HEK293T (cell line): ENCODE measurements at regions not wholly inside any gene's neighbourhood (a gene's known extent, or its start where the extent isn't known, plus 50 kb on each side); places are given as distances from the start of the nearest gene placed in this dataset.

Experiments used
- CTCF ChIA-PET: fragments of 350-600 bp; formaldehyde crosslinking; extraction: SDS; loops from one replicate; lab custom pipeline; 2021; ENCODE audit warnings: antibody characterized with exemption, inconsistent platforms; lab: Yijun Ruan, JAX
- POLR2A ChIA-PET: fragments of 350-600 bp; formaldehyde crosslinking; extraction: SDS; loops from one replicate; lab custom pipeline; 2020; ENCODE audit warnings: antibody characterized with exemption, inconsistent platforms; lab: Yijun Ruan, JAX
- DNase-seq: peaks from one replicate; pipeline ENCODE4 v3.0.0; 2012; ENCODE audit warnings: mixed read lengths; ENCODE audit errors: extremely low spot score
- ARNT ChIP-seq: fragments of 450-650 bp; IDR thresholded peaks from 2 replicates; pipeline ENCODE4 v1.6.1; 2017; ENCODE audit warnings: mild to moderate bottlenecking
- BHLHE40 ChIP-seq: fragments of 450-650 bp; IDR thresholded peaks from 2 replicates; pipeline ENCODE4 v1.6.1; 2016; ENCODE audit warnings: mild to moderate bottlenecking, moderate library complexity, borderline replicate concordance
- CTBP1 ChIP-seq: fragments of 450-650 bp; IDR thresholded peaks from 2 replicates; pipeline ENCODE4 v1.6.1; 2016; ENCODE audit warnings: borderline replicate concordance
- ELF4 ChIP-seq: fragments of 450-650 bp; IDR thresholded peaks from 2 replicates; pipeline ENCODE4 v1.6.1; 2017; ENCODE audit warnings: antibody characterized with exemption
- FOXA1 ChIP-seq: fragments of 450-650 bp; IDR thresholded peaks from 2 replicates; pipeline ENCODE4 v1.6.1; 2016; ENCODE audit warnings: mild to moderate bottlenecking
- FOXK2 ChIP-seq: fragments of 450-650 bp; IDR thresholded peaks from 2 replicates; pipeline ENCODE4 v1.6.1; 2016; ENCODE audit warnings: mild to moderate bottlenecking
- FOXM1 ChIP-seq: fragments of 450-650 bp; IDR thresholded peaks from 2 replicates; pipeline ENCODE4 v1.6.1; 2017; ENCODE audit warnings: mild to moderate bottlenecking, borderline replicate concordance
- HDGF ChIP-seq: fragments of 450-650 bp; IDR thresholded peaks from 2 replicates; pipeline ENCODE4 v1.6.1; 2017; ENCODE audit warnings: antibody characterized with exemption, borderline replicate concordance
- L3MBTL2 ChIP-seq: fragments of 450-650 bp; conservative IDR thresholded peaks from 2 replicates; pipeline ENCODE4 v1.6.1; 2016; ENCODE audit warnings: mild to moderate bottlenecking
- LEF1 ChIP-seq: fragments of 450-650 bp; IDR thresholded peaks from 2 replicates; pipeline ENCODE4 v1.6.1; 2017; ENCODE audit warnings: mild to moderate bottlenecking, borderline replicate concordance
- NFRKB ChIP-seq: fragments of 450-650 bp; IDR thresholded peaks from 2 replicates; pipeline ENCODE4 v1.6.1; 2016; ENCODE audit warnings: mild to moderate bottlenecking, moderate library complexity
- SP1 ChIP-seq: fragments of 450-650 bp; IDR thresholded peaks from 2 replicates; pipeline ENCODE4 v1.6.1; 2017
- SUZ12 ChIP-seq: fragments of 450-650 bp; IDR thresholded peaks from 2 replicates; pipeline ENCODE4 v1.6.1; 2016; ENCODE audit warnings: mild to moderate bottlenecking
- TARDBP ChIP-seq: fragments of 450-650 bp; IDR thresholded peaks from 2 replicates; pipeline ENCODE4 v1.6.1; 2016
- ZNF384 ChIP-seq: fragments of 450-650 bp; IDR thresholded peaks from 2 replicates; pipeline ENCODE4 v1.6.1; 2016
- TF ChIP-seq, protein P1 (sequence below): fragments of 450-650 bp; IDR thresholded peaks from 2 replicates; pipeline ENCODE4 v1.6.1; 2016

DNA sequence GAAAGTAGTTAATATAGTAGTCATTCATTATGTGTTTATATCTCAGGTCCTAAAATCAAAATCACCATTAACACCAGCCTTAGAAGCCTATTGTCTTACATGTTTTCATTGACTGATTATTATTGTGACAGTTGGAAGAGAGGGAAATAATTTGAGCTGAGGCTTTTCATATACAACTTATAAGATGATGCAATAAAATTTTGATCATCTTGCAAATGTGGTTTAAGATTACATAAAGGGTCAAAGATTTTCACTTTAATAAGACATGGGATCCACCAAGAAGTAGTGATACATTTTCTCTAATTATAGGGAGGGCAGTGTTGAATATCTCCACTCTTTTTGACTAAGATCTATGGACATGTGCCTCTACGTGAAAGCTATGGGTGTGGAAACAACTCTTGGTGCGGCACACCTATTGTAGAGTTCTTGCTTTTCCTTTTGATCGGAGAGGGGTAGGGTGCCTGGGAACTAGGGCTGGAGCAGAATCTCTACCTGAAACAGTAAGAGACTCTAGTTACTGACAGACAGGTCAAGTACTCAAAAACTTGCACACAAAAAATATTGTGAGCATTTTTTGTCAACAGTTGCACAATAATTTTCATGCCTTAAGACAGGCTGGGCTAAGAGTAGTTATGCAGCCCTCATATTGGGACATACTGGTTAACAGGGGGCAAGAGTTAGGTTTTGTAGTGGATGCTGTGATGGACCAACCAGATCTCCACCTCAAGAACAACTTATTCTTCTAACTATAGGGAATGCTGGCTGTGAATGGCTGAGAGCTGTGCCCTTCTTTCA lies 139.3 kb upstream of the FST start:
- ChIA-PET POLR2A (no interaction called here), CTCF (interaction anchor here (0.8 kb wide), 1 partner anchor 482 kb away, joined by 3 read pairs; no protein-coding TSS in a partner anchor)
- TF ChIP-seq FOXM1 (no peak), ARNT (no peak), L3MBTL2 (no peak), TARDBP (no peak), HDGF (no peak), BHLHE40 (no peak)
- TF ChIP-seq, protein P1, sequence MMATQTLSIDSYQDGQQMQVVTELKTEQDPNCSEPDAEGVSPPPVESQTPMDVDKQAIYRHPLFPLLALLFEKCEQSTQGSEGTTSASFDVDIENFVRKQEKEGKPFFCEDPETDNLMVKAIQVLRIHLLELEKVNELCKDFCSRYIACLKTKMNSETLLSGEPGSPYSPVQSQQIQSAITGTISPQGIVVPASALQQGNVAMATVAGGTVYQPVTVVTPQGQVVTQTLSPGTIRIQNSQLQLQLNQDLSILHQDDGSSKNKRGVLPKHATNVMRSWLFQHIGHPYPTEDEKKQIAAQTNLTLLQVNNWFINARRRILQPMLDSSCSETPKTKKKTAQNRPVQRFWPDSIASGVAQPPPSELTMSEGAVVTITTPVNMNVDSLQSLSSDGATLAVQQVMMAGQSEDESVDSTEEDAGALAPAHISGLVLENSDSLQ, result no peak
- DNase-seq, result no peak

DNA sequence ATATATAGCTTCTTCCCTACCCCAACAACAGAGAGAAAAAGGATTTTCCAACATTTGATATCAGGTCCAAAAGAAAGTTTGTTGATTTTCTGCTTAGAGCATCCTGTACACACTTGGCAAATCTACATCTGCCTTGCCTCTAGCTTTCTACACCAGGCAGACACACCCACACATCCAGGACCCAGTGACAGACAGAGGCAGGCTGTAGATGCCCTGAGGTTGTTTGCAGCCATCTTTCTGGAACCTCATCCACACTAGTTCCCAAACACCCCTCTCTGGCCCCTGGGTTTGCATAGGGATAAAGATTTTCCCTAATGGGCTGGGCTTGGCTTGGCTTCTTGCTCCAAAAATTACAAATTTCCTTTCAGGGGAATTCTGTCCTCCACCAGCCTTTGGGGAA lies 138.2 kb upstream of the FST start:
- ChIA-PET POLR2A (no interaction called here), CTCF (no interaction called here)
- no peak for DNase-seq
- no peak for TF ChIP-seq TARDBP
- no peak for TF ChIP-seq HDGF
- no peak for TF ChIP-seq ELF4
- no peak for TF ChIP-seq BHLHE40
- no peak for TF ChIP-seq LEF1
- TF ChIP-seq FOXA1, result no peak
- no peak for TF ChIP-seq L3MBTL2
- TF ChIP-seq SUZ12, result no peak
- TF ChIP-seq FOXK2, result no peak
- TF ChIP-seq NFRKB, result no peak
- no peak for TF ChIP-seq SP1
- TF ChIP-seq, protein P1, result no peak
- TF ChIP-seq ARNT, result no peak
- no peak for TF ChIP-seq CTBP1
- no peak for TF ChIP-seq FOXM1

DNA sequence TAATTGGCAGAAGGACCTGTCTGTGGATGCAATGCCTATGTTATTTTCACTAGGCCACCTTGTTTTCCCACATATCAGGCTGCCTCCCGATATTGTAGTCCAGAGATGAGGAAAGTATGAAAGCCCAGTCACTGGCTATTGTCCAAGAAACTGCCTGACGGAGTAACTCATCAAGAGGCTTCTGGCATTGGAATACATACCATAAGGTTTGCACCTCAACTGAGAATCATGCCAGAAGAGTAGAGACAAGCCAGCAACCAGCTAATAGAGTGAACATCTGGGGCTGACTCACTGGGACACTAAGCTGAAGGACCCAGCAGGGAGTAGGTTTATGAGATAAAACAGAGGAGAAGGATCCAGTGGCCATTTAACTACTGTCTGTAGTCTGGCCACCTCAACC lies 137.2 kb upstream of the FST start:
- TF ChIP-seq ARNT, result no peak
- no peak for TF ChIP-seq L3MBTL2
- no peak for TF ChIP-seq BHLHE40
- TF ChIP-seq LEF1, result no peak
- no peak for TF ChIP-seq TARDBP
- no peak for TF ChIP-seq FOXM1
- no peak for TF ChIP-seq NFRKB
- no peak for TF ChIP-seq CTBP1
- TF ChIP-seq SUZ12, result no peak
- POLR2A ChIA-PET, result no interaction called here
- CTCF ChIA-PET, result no interaction called here
- no peak for DNase-seq

DNA sequence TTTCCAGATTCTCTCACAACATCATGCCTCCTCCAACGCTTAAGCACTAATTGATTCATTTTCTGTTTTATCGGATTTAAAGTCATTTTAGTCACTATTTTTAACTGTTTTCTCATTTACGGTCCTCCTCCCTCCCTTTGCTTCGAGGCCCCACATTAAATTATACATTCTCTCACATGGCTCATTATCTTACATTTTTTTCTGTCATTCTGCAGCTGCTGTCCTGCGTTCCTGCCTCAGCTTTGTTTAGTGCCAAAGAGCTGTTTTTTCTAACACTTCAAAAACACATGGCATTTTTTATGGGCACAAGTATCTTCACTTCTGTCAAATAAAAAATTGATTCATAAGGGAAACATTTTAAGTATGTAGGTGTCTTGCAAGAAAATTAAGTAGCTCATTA lies 130.1 kb upstream of the FST start:
- POLR2A ChIA-PET, result no interaction called here
- no peak for TF ChIP-seq ELF4
- TF ChIP-seq FOXK2, result no peak
- TF ChIP-seq SUZ12, result no peak
- TF ChIP-seq FOXA1, result no peak
- TF ChIP-seq, protein P1, result no peak
- TF ChIP-seq SP1, result no peak
- TF ChIP-seq CTBP1, result no peak
- no peak for TF ChIP-seq FOXM1
- no peak for TF ChIP-seq NFRKB
- TF ChIP-seq ARNT, result no peak
- TF ChIP-seq ZNF384, result no peak
- CTCF ChIA-PET, result interaction anchor here (0.5 kb wide), 1 partner anchor 80 kb away, joined by 3 read pairs; no protein-coding TSS in a partner anchor
- DNase-seq, result no peak

DNA sequence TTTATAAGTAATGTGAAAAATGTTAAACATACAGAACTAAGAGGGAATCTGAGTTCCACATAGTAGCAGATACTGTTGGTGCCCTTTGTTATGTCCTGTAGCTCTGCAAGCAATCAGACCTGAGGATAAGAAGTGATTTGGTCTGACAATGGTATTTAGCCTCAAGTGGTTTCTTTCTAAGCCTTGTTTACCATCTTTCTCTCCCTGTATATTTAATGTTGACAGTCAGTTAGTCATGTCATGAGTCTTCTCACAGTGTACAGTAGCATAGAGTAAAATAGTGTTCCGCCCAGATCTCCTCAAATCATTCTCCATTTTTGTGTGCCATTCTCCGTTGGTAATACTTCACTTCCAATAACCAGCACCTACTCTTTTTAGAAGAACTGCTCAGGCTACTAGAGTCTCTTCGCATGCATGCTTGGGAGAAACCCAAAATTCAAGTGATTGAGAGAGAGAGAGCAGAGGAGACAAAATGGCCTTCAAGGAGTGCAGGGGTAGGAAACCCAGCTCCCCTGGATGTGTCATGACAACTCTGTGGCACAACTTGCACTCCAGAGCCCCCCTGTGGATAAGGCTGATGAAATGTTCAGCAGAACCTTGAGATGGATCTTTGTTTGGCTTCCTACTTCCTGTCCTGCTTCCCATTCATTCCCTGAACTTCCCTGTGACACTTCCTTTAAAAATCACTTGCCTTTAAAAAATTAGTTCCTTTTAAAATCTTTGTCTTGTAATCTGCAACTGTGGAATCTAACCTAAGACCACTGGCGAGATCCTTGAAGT lies 129.2 kb upstream of the FST start:
- POLR2A ChIA-PET, result no interaction called here
- TF ChIP-seq FOXA1 (no peak), TARDBP (no peak), ARNT (no peak), FOXM1 (no peak), ELF4 (no peak), HDGF (no peak), L3MBTL2 (no peak)
- DNase-seq, result no peak
- CTCF ChIA-PET, result interaction anchor here (0.5 kb wide), 1 partner anchor 80 kb away, joined by 3 read pairs; no protein-coding TSS in a partner anchor

DNA sequence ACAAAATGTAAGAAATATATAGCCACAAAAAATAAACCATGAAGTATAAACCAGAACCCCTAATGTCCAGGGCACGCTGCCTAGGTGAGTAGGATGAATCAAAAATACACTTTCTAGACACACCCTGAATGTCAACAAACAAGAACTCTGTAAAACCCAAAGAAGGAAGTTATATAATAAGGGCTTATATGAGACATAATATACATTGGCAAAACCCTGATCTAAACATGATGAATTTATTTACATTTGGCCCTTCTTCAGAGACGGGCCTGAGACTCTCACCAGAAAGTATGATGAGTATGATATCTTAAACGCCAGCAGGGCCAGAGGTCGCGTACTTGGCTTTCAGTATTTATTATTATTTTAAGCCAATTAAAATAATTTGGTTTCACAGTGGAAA lies 125.1 kb upstream of the FST start:
- no peak for TF ChIP-seq NFRKB
- TF ChIP-seq FOXA1, result no peak
- TF ChIP-seq FOXM1, result no peak
- TF ChIP-seq LEF1, result no peak
- TF ChIP-seq FOXK2, result no peak
- TF ChIP-seq SP1, result no peak
- TF ChIP-seq BHLHE40, result no peak
- TF ChIP-seq ZNF384, result no peak
- TF ChIP-seq SUZ12, result no peak
- TF ChIP-seq TARDBP, result no peak
- TF ChIP-seq, protein P1, result no peak
- no peak for TF ChIP-seq HDGF
- TF ChIP-seq CTBP1, result no peak
- no peak for TF ChIP-seq L3MBTL2
- TF ChIP-seq ARNT, result no peak
- TF ChIP-seq ELF4, result no peak
- ChIA-PET POLR2A (no interaction called here), CTCF (interaction anchor here (0.6 kb wide), 1 partner anchor 382 kb away, joined by 3 read pairs; no protein-coding TSS in a partner anchor)
- DNase-seq, result no peak
